ENCODE measurements at regions not wholly inside any gene's neighbourhood (a gene's known extent, or its start where the extent isn't known, plus 50 kb on each side); places are given as distances from the start of the nearest gene placed in this dataset.

DNA sequence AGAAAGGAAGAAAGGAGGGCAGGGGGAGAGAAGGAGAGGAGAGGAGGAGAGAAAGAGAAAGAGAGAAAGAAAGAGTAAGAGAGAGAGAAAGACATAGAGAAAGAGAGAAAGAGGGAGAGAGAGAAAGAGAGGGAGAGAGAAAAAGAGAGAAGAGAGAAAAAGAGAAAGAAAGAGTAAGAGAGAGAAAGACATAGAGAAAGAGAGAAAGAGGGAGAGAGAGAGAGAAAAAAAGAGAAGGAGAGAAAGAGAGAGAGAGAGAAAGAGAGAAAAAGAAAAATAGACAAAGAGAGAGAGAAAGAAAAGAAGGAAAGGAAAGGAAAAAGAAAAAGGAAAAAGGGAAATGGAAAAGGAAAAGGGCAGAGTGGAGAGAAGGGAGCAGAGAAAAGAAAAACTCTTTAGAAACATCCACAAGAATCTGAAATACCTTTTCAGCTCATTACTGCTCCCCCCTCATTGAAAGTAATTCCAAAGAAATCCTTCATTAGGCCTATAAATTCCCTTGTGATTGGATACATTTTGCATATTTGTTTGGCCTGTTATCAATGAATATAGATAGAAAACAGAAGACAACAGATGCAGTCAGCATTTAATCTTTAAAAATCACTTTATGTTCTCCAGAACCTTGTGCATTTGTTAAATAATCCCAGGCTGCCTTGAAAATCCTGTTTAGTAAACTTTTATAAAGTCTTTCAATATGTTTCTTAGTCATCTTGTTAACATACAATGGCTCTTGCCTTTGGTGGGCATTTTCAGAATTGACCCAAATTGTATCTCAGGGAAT lies 411.5 kb downstream of the NFIB start:
- TF ChIP-seq, protein P1, sequence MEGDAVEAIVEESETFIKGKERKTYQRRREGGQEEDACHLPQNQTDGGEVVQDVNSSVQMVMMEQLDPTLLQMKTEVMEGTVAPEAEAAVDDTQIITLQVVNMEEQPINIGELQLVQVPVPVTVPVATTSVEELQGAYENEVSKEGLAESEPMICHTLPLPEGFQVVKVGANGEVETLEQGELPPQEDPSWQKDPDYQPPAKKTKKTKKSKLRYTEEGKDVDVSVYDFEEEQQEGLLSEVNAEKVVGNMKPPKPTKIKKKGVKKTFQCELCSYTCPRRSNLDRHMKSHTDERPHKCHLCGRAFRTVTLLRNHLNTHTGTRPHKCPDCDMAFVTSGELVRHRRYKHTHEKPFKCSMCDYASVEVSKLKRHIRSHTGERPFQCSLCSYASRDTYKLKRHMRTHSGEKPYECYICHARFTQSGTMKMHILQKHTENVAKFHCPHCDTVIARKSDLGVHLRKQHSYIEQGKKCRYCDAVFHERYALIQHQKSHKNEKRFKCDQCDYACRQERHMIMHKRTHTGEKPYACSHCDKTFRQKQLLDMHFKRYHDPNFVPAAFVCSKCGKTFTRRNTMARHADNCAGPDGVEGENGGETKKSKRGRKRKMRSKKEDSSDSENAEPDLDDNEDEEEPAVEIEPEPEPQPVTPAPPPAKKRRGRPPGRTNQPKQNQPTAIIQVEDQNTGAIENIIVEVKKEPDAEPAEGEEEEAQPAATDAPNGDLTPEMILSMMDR (conservative IDR thresholded peaks at IDR 0.05 in 1 of 2, IDR thresholded peaks at IDR 0.05 in 1 of 2; ENCODE audit: low read depth in 1 of 2, low read length in 2 of 2), result no peak
- no peak for TF ChIP-seq EZH2 (IDR thresholded peaks at IDR 0.05; ENCODE audit: low read length, missing control alignments)
